ENCODE measurements at regions not wholly inside any gene's neighbourhood (a gene's known extent, or its start where the extent isn't known, plus 50 kb on each side); places are given as distances from the start of the nearest gene placed in this dataset.

- Histone ChIP-seq H3K27me3 (peaks cover 0 to 43% of the 10 kb centered on the region in 2 donors), H3K27ac (no peak overlapping the region), H3K4me3 (no peak overlapping the region), H3K9me3 (no peaks in the 10 kb centered on the region), H3K36me3 (no peaks in the 10 kb centered on the region), H3K4me1 (peaks cover 0 to 6% (median 0%) of the 10 kb centered on the region in 4 donors)
- TF ChIP-seq POLR2A (IDR thresholded peaks at IDR 0.05) (no peak), EP300 (IDR thresholded peaks at IDR 0.05) (no peak), CTCF (IDR thresholded peaks at IDR 0.05) (no peak)
- WGBS, 2 donors = 73 to 80% methylated on average over 4 of the region's 4 CpGs
- DNase-seq (ENCODE audit: low spot score in 2 of 2) = no peak
Measured at GRCh38 chr22:44628273-44628672, 73.7 kb upstream of the PRR5 start.

GRCh38 chr22:44627521-44628139, 74.4 kb upstream of the PRR5 start:
- no peak for DNase-seq (ENCODE audit: low spot score in 2 of 2)
- TF ChIP-seq CTCF (IDR thresholded peaks at IDR 0.05) = no peak
- no peak for TF ChIP-seq EP300 (IDR thresholded peaks at IDR 0.05)
- no peak for TF ChIP-seq POLR2A (IDR thresholded peaks at IDR 0.05)
- WGBS, 2 donors = 62 to 65% methylated on average over 19 of the region's 19 CpGs
- Histone ChIP-seq H3K9me3 (no peaks in the 10 kb centered on the region), H3K4me1 (peaks cover 0 to 6% (median 0%) of the 10 kb centered on the region in 4 donors), H3K36me3 (no peaks in the 10 kb centered on the region), H3K27ac (no peak overlapping the region), H3K27me3 (peaks cover 0 to 48% of the 10 kb centered on the region in 2 donors), H3K4me3 (no peak overlapping the region)

- WGBS, 2 donors = 3 to 4% methylated on average over 11 to 16 of the region's 16 CpGs
- Histone ChIP-seq H3K27me3 (peaks cover 0 to 60% of the 10 kb centered on the region in 2 donors), H3K27ac (no peak overlapping the region), H3K36me3 (no peaks in the 10 kb centered on the region), H3K4me3 (no peak overlapping the region), H3K4me1 (peaks cover 0 to 6% (median 0%) of the 10 kb centered on the region in 4 donors), H3K9me3 (no peaks in the 10 kb centered on the region)
- TF ChIP-seq EP300 (IDR thresholded peaks at IDR 0.05) (no peak), CTCF (IDR thresholded peaks at IDR 0.05) (peak; percentile 92 to 99 (median 97))
- DNase-seq (ENCODE audit: low spot score in 2 of 2) = peak; percentile 51 to 78
Measured at GRCh38 chr22:44625981-44626687, 75.9 kb upstream of the PRR5 start.

GRCh38 chr22:44625421-44625760, 76.6 kb upstream of the PRR5 start:
- Histone ChIP-seq H3K4me3 (no peak overlapping the region), H3K27ac (no peak overlapping the region), H3K27me3 (peaks cover 0 to 68% of the 10 kb centered on the region in 2 donors), H3K4me1 (peaks cover 0 to 10% (median 0%) of the 10 kb centered on the region in 4 donors), H3K36me3 (no peaks in the 10 kb centered on the region), H3K9me3 (no peaks in the 10 kb centered on the region)
- no peak for DNase-seq (ENCODE audit: low spot score in 2 of 2)
- TF ChIP-seq CTCF (IDR thresholded peaks at IDR 0.05) (no peak), POLR2A (IDR thresholded peaks at IDR 0.05) (no peak), EP300 (IDR thresholded peaks at IDR 0.05) (no peak)
- 54 to 55% methylated on average over 2 to 7 of the region's 7 CpGs for WGBS, 2 donors

- H3K4me3 ChIP-seq = no peak overlapping the region
- H3K27ac ChIP-seq = no peak overlapping the region
- H3K9me3 ChIP-seq = no peaks in the 10 kb centered on the region
- H3K36me3 ChIP-seq = no peaks in the 10 kb centered on the region
- H3K4me1 ChIP-seq = peaks cover 0 to 15% (median 0%) of the 10 kb centered on the region in 4 donors
- TF ChIP-seq POLR2A (IDR thresholded peaks at IDR 0.05) = no peak
- no peak for TF ChIP-seq CTCF (IDR thresholded peaks at IDR 0.05)
- no peak for TF ChIP-seq EP300 (IDR thresholded peaks at IDR 0.05)
- WGBS, 2 donors = 62 to 66% methylated on average over 20 to 22 of the region's 27 CpGs
- peaks cover 0 to 73% of the 10 kb centered on the region in 2 donors for H3K27me3 ChIP-seq
- no peak for DNase-seq (ENCODE audit: low spot score in 2 of 2)
Measured at GRCh38 chr22:44624689-44625420, 77.1 kb upstream of the PRR5 start.

Measured in tibial nerve (tissue), 4 donors.